Ascending aorta (tissue), 2 donors: ENCODE measurements at regions not wholly inside any gene's neighbourhood (a gene's known extent, or its start where the extent isn't known, plus 50 kb on each side); places are given as distances from the start of the nearest gene placed in this dataset.

Experiments
- DNase-seq, 2 donors: peaks; one replicate each; pipeline ENCODE4 v3.0.0-alpha.2; 2019; ENCODE audit warnings: low spot score in 2 of 2
- H3K27ac ChIP-seq, 2 donors: fragments of 200-600 bp; sonication (generic); one replicate each; pipeline ENCODE4 v1.5.1; 2016 to 2017; ENCODE audit warnings: mild to moderate bottlenecking in 1 of 2
- H3K27me3 ChIP-seq: fragments of 200-600 bp; sonication (generic); one replicate; pipeline ENCODE4 v1.5.1; 2017
- H3K36me3 ChIP-seq, 2 donors: fragments of 200-600 bp; sonication (generic); one replicate each; pipeline ENCODE4 v1.5.1; 2016
- H3K4me1 ChIP-seq, 2 donors: fragments of 200-600 bp; sonication (generic); one replicate each; pipeline ENCODE4 v1.5.1; 2016 to 2017; ENCODE audit warnings: mild to moderate bottlenecking in 1 of 2
- H3K4me3 ChIP-seq, 2 donors: fragments of 200-600 bp; sonication (generic); one replicate each; pipeline ENCODE4 v1.5.1; 2016 to 2017; ENCODE audit warnings: mild to moderate bottlenecking in 1 of 2
- H3K9me3 ChIP-seq, 2 donors: fragments of 200-600 bp; sonication (generic); one replicate each; pipeline ENCODE4 v1.5.1; 2016
- intact Hi-C: fragments of 100-400 bp; cut with DNase I; formaldehyde crosslinking; loops from one replicate; pipeline ENCODE4 v1.15.1; 2023
- TF ChIP-seq, protein P1 (sequence below), 3 experiments: fragments of 200-600 bp in 2 of 3; fragments of 450-650 bp in 1 of 3; sonication (generic) in 2 of 3; IDR thresholded peaks; one replicate each; pipeline ENCODE4 v1.5.1; 2016 to 2019; ENCODE audit warnings: antibody characterized with exemption in 3 of 3, mild to moderate bottlenecking in 1 of 3, moderate library complexity in 1 of 3

DNA sequence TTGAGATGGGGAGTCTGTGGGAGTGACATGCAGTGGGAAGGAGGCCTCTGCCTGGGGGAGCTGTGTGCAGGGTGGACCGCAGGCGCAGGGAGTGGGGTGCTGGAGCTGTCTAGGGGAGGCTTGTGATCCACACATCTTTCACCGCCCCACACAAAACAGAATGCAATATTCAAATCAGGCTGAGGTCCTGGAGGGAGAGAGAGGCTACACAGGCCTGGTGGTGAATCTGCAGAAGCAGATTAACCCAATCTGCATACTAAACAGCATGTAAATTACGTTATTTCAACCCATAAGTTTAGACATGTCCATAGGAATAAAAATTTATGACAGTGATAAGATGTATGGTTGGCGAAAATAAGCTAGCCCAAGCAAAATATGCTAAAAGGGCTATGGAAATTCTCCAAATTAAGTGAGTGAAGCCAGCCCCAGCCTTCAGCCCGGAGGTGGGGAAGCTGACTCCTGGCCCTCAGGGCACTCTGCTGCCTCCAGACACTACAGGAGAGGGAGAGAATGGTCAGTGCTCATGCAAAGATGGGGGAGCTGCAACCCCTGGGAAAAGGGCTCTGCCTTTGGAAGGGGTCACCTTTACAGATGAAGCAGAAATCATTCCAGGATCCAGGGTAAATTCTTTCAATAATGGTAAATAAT is 156.2 kb upstream of the CTTNBP2NL start:
- no peak overlapping the region for H3K4me3 ChIP-seq
- H3K27me3 ChIP-seq, result no peaks in the 10 kb centered on the region
- no peaks in the 10 kb centered on the region for H3K36me3 ChIP-seq
- H3K4me1 ChIP-seq, result no peaks in the 10 kb centered on the region
- TF ChIP-seq, protein P1, sequence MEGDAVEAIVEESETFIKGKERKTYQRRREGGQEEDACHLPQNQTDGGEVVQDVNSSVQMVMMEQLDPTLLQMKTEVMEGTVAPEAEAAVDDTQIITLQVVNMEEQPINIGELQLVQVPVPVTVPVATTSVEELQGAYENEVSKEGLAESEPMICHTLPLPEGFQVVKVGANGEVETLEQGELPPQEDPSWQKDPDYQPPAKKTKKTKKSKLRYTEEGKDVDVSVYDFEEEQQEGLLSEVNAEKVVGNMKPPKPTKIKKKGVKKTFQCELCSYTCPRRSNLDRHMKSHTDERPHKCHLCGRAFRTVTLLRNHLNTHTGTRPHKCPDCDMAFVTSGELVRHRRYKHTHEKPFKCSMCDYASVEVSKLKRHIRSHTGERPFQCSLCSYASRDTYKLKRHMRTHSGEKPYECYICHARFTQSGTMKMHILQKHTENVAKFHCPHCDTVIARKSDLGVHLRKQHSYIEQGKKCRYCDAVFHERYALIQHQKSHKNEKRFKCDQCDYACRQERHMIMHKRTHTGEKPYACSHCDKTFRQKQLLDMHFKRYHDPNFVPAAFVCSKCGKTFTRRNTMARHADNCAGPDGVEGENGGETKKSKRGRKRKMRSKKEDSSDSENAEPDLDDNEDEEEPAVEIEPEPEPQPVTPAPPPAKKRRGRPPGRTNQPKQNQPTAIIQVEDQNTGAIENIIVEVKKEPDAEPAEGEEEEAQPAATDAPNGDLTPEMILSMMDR (IDR thresholded peaks at IDR 0.05), result no peak
- no peak overlapping the region for H3K27ac ChIP-seq
- DNase-seq, result no peak
- intact Hi-C loops, result no loop called here
- H3K9me3 ChIP-seq, result no peaks in the 10 kb centered on the region

DNA sequence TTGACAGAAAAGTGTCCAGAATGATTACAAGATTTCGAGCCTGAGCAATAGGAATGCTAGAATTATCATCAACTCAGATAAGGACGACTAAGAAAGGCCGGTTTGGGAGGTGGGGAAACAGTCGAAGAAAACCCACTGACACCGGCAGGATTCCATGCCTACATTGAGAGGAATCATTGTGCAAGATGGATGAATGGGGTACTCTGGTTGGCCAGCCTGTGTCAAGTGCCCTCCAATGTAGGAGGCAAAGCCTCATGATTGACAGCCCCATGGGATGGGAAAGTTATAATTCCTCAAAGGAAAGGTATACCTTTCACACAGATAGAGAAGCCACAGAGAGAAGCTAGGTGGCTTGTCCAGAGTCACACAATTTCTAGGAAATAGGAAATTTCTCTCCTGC is 153.5 kb upstream of the CTTNBP2NL start:
- H3K4me1 ChIP-seq, result no peaks in the 10 kb centered on the region
- TF ChIP-seq, protein P1 (IDR thresholded peaks at IDR 0.05), result no peak
- H3K36me3 ChIP-seq, result no peaks in the 10 kb centered on the region
- no peaks in the 10 kb centered on the region for H3K9me3 ChIP-seq
- intact Hi-C loops, result no loop called here
- H3K4me3 ChIP-seq, result no peak overlapping the region
- DNase-seq, result no peak
- no peaks in the 10 kb centered on the region for H3K27me3 ChIP-seq
- H3K27ac ChIP-seq, result no peak overlapping the region

DNA sequence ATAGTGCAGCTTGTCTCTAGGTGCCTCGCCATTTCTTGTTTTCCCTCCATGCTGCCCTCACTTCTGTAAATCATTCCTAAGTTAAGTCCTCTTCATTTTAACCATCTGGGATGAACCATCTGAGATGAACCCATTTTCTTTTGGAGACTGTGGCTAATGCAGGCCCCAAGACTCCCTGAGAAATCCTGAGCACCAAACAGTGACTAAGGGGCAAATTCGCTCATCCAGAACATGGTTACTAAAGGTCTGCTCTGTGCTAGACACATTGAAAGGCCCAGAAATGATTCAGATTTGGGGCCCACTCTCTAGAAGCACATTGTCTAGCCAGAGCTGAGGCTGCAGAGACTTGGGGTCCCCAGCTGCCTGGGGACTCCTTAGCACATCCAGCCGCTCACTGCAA is 151.9 kb upstream of the CTTNBP2NL start:
- Histone ChIP-seq H3K27ac (no peak overlapping the region), H3K4me1 (no peaks in the 10 kb centered on the region), H3K4me3 (no peak overlapping the region), H3K36me3 (no peaks in the 10 kb centered on the region), H3K9me3 (no peaks in the 10 kb centered on the region), H3K27me3 (no peaks in the 10 kb centered on the region)
- TF ChIP-seq, protein P1 (IDR thresholded peaks at IDR 0.05), result no peak
- intact Hi-C loops, result no loop called here
- no peak for DNase-seq

DNA sequence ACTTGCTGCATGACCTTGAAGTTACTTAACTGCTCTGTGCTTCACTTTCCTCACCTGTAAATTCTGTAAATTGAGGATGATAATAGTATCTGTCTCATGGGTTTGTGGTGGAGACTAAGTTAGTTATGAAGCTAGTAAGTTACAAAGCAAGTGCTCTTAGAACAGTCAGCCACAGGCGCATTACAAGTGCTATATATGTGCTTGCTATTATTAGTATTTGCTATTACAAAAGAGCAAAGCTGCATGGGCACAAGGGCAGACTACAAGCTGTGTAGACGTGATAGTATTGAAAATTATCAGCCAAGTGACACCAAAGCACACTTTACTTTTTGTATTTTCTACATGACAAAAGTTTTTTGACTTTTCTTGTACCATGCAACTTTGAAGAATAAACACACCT is 150.9 kb upstream of the CTTNBP2NL start:
- Histone ChIP-seq H3K4me3 (no peak overlapping the region), H3K36me3 (no peaks in the 10 kb centered on the region), H3K9me3 (no peaks in the 10 kb centered on the region), H3K27me3 (no peaks in the 10 kb centered on the region), H3K27ac (no peak overlapping the region), H3K4me1 (no peaks in the 10 kb centered on the region)
- TF ChIP-seq, protein P1 (IDR thresholded peaks at IDR 0.05), result no peak
- intact Hi-C loops, result no loop called here
- no peak for DNase-seq

DNA sequence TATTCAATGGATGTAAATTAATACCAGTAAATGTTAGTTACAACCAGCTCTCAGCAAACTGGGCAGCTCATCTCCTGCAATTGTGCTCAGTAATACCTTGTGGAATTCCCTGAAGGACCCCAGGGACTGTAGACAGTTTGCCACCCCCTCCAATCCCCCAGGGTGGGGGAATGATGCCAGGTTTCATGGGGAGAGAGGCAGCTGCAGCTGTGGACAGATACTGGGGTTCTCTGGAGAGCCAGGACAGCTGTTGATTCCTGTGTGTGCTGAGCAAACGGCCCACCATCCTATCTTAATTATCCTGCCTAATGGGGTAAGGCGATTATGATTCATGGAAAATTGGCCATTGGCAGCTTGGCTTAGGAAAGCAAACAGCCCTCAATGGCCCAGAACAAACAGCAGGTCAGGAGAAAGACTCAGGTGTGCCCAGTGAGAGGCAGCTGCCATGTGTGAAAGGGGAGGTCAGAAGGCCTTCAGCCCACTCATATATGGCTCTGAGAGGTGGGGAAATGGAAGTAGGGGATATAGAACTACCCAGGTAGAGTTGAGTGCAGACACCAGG is 148.9 kb upstream of the CTTNBP2NL start:
- Histone ChIP-seq H3K9me3 (no peaks in the 10 kb centered on the region), H3K4me3 (no peak overlapping the region), H3K27ac (no peak overlapping the region), H3K27me3 (no peaks in the 10 kb centered on the region), H3K36me3 (no peaks in the 10 kb centered on the region), H3K4me1 (no peaks in the 10 kb centered on the region)
- intact Hi-C loops, result no loop called here
- TF ChIP-seq, protein P1 (IDR thresholded peaks at IDR 0.05), result no peak
- DNase-seq, result no peak
